Astrocyte of the cerebellum (primary cell): ENCODE measurements at regions not wholly inside any gene's neighbourhood (a gene's known extent, or its start where the extent isn't known, plus 50 kb on each side); places are given as distances from the start of the nearest gene placed in this dataset.

ENCODE experiments used
- DNase-seq: peaks from one replicate; pipeline ENCODE4 v3.0.0-alpha.2; 2011; ENCODE audit warnings: low read depth
- H3K4me3 ChIP-seq: 2 replicates; pipeline ENCODE4 v1.5.1; 2011; ENCODE audit warnings: mild to moderate bottlenecking, low read depth, low read length, moderate library complexity
- in situ Hi-C: cut with HindIII; loops from 2 replicates; pipeline ENCODE4 v1.10.0; 2017; ENCODE audit warnings: low sequenced_read_pairs
- TF ChIP-seq, protein P1 (sequence below): IDR thresholded peaks from 2 replicates; pipeline ENCODE4 v1.5.1; 2012; ENCODE audit warnings: low read length, low read depth, moderate library complexity, mild to moderate bottlenecking; ENCODE audit errors: missing control alignments

DNA sequence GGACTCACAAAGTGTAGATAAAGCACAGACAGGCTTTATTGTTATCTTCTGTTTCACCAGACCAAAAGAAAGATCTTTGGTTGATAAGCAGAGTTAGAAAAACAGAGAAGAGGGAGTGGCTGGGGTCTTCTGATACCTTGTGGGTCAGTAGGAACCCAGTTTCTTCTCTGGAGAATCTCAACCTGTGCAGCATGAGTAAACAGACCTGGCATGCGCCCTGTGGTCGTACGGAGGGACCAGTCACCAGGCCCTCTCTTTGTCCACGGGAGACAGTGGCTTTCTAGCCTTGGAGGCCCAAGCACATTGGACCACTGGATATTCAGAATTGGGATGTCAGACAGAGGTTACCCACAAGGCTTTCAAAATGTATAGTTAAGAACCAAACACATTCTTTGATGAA is 418.9 kb upstream of the FANCL start:
- DNase-seq = no peak
- no peak overlapping the region for H3K4me3 ChIP-seq
- in situ Hi-C loops = no loop called here
- TF ChIP-seq, protein P1, sequence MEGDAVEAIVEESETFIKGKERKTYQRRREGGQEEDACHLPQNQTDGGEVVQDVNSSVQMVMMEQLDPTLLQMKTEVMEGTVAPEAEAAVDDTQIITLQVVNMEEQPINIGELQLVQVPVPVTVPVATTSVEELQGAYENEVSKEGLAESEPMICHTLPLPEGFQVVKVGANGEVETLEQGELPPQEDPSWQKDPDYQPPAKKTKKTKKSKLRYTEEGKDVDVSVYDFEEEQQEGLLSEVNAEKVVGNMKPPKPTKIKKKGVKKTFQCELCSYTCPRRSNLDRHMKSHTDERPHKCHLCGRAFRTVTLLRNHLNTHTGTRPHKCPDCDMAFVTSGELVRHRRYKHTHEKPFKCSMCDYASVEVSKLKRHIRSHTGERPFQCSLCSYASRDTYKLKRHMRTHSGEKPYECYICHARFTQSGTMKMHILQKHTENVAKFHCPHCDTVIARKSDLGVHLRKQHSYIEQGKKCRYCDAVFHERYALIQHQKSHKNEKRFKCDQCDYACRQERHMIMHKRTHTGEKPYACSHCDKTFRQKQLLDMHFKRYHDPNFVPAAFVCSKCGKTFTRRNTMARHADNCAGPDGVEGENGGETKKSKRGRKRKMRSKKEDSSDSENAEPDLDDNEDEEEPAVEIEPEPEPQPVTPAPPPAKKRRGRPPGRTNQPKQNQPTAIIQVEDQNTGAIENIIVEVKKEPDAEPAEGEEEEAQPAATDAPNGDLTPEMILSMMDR = no peak

DNA sequence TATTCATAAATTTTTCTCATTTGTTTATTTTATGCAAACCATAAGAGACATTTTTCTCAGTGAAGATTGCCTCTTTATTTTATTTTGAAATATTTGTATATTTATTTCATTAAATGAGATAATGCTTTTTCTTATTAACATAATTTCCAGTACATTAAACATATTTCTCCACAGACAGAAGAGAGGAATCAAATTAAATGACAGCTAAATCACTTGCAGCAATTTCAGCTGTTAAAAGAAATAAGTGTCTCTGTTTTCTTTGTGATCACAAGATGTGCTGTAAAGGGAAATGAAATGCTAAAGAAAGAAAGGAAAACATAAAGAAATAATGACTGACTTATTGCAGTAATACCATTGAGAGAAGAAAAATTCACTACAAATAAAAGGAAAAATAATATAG is 414.0 kb upstream of the FANCL start:
- H3K4me3 ChIP-seq = no peak overlapping the region
- DNase-seq = no peak
- in situ Hi-C loops = no loop called here
- TF ChIP-seq, protein P1 = no peak

DNA sequence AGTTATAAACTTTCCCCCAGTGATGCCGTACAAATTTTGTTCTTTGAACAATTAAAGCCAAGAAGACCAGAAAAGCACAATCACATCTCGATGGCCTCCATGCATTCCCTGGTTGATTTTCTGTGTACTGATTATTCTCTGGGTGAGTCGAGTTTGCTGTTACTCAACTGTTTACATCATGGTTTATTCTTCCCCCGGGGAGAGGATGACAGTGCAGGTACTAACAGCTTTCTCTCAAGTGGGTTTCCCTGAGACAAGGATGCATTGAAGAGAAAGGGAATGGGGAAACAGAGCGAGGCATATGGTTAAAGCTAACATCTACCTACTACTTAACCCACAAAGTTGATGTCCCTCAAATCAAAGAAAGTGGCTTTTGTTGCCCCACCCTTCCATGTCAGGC is 410.8 kb upstream of the FANCL start:
- in situ Hi-C loops = no loop called here
- H3K4me3 ChIP-seq = no peak overlapping the region
- TF ChIP-seq, protein P1 = no peak
- DNase-seq = no peak

DNA sequence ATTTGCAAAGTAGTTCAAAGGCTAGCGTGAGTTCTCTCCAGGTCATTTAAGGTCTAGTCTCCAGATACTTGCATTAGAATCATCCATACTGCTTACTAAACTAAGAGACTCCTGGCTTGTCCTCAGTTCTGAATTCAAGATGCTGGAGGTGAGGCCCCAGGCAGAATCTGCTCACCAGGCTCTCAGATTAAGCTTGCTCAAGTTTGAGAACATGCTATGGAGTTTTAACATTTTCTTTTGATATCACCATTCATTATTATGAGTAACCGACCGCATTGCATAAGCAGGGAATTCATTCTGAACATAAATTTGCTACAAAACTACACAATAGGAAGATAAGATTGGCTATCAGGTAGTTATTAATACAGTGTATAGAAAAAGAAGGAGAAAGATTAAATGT is 409.7 kb upstream of the FANCL start:
- TF ChIP-seq, protein P1 = no peak
- no peak for DNase-seq
- in situ Hi-C loops = no loop called here
- no peak overlapping the region for H3K4me3 ChIP-seq

DNA sequence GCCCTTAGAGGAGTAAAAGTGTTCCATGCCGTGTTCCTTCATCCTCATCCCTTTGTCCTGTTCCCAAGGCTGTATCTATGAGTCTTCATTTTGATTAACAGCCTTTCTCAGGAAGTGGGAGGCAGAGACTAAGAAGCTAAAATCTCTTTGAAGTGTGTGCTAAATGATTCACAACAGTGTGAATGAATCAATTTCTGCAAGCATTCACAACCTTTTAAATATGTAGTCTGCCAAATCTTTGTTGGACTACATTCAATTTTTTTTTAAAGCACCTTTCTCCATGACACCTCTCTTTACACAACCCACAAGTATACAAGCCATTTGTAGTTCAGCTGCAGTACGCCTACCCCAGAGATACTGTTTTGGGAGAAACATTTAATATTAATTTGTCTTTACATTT is 408.6 kb upstream of the FANCL start:
- no peak for DNase-seq
- TF ChIP-seq, protein P1 = no peak
- H3K4me3 ChIP-seq = no peak overlapping the region
- in situ Hi-C loops = no loop called here

GRCh38 chr2:58645017-58645416 is 403.9 kb upstream of the FANCL start:
- no peak for DNase-seq
- TF ChIP-seq, protein P1 = no peak
- in situ Hi-C loops = no loop called here
- H3K4me3 ChIP-seq = no peak overlapping the region

GRCh38 chr2:58644451-58644850 is 403.3 kb upstream of the FANCL start:
- no peak overlapping the region for H3K4me3 ChIP-seq
- in situ Hi-C loops = no loop called here
- TF ChIP-seq, protein P1 = no peak
- no peak for DNase-seq
